ENCODE measurements at regions not wholly inside any gene's neighbourhood (a gene's known extent, or its start where the extent isn't known, plus 50 kb on each side); places are given as distances from the start of the nearest gene placed in this dataset.

DNA sequence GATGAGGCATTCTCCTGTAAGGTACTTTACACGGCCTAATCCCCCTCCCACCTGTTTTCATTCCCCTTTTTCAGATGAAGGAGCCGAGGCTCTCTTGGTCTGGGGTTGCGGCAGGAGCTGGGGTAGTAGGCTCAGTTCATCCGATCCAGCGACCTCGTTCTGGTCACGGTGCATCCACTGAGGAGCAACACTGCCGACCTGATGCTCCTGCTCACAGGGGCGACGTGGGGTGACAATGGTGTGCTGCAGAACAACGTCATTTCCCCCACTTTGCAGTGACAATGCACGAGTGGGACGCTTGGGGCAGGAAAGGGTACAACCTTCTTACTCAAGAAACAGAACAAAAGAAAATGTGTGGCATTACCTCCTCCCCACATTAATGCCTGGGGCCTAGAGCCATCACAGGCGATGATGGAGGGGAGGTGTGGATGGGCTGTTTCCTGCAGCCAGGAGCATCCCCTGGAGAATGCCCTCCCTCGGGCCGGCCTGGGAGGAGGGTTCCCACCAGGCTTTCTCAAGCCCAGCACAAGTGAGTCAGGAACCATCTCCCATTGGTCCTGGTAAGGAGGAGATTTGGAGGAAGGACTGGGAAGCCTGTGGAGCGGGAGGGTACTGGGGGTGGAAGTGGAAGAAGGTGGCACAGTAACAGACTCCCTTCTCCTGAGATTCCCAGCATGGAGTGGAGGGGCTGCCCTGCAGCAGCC lies 125.6 kb downstream of the SPATA19 start:
- TF ChIP-seq POLR2AphosphoS5 (IDR thresholded peaks at IDR 0.05), result no peak
- no peak for TF ChIP-seq CTCF (IDR thresholded peaks at IDR 0.05)
